Neural crest cell (in vitro differentiated cells): ENCODE measurements at regions not wholly inside any gene's neighbourhood (a gene's known extent, or its start where the extent isn't known, plus 50 kb on each side); places are given as distances from the start of the nearest gene placed in this dataset.

Experiments
- DNase-seq: peaks from one replicate; pipeline ENCODE4 v3.0.0; 2021; ENCODE audit warnings: low read depth, mixed read lengths, low spot score
- H3K27ac Mint-ChIP-seq: one replicate; pipeline ENCODE4 v1.8.0; 2021; ENCODE audit warnings: mild to moderate bottlenecking, mixed read lengths; ENCODE audit not compliant: unreplicated experiment
- H3K27me3 Mint-ChIP-seq: 2 replicates; pipeline ENCODE4 v1.8.0; 2021; ENCODE audit warnings: low read depth, mild to moderate bottlenecking, mixed read lengths
- H3K36me3 Mint-ChIP-seq: 2 replicates; pipeline ENCODE4 v1.8.0; 2021; ENCODE audit warnings: low read depth, mild to moderate bottlenecking, mixed read lengths
- H3K4me1 Mint-ChIP-seq: 2 replicates; pipeline ENCODE4 v1.8.0; 2021; ENCODE audit warnings: mixed read lengths
- H3K4me3 Mint-ChIP-seq: one replicate; pipeline ENCODE4 v1.8.0; 2021; ENCODE audit warnings: mild to moderate bottlenecking, mixed read lengths
- H3K9me3 Mint-ChIP-seq: 2 replicates; pipeline ENCODE4 v1.8.0; 2021; ENCODE audit warnings: mixed read lengths
- CTCF ChIP-seq: fragments of 200-600 bp; sonication (generic); conservative IDR thresholded peaks from 2 replicates; pipeline ENCODE4 v1.5.0; 2021; ENCODE audit warnings: antibody characterized with exemption, mild to moderate bottlenecking

- DNase-seq, result no peak
- Mint-ChIP-seq H3K27ac (no peak overlapping the region), H3K4me1 (peaks cover 2% of the 10 kb centered on the region), H3K36me3 (no peaks in the 10 kb centered on the region), H3K4me3 (no peak overlapping the region), H3K27me3 (no peaks in the 10 kb centered on the region), H3K9me3 (no peaks in the 10 kb centered on the region)
- TF ChIP-seq CTCF, result no peak
Measured at GRCh38 chr11:100561323-100561722, 125.8 kb upstream of the ARHGAP42 start.

DNA sequence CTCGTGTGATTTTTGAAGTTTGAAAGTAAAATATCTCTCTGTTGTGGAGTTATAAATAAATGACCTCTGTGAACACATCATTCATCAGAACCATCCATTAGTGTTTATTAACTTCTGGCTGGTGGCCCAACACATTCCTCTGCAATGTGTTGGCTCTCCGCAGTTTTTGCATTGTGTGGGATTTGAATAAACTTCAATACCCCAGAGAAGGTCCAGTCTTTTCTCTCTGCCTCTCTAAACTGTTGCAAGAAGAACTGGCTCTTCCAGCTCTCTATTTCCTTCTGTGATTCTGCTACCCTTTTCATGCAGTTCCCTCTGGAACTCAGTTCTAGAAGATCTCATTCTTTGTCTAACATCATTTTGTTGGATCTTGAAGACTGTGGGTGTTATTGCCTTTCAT, 125.0 kb upstream of the ARHGAP42 start:
- Mint-ChIP-seq H3K4me1 (no peaks in the 10 kb centered on the region), H3K27ac (no peak overlapping the region), H3K36me3 (no peaks in the 10 kb centered on the region), H3K4me3 (no peak overlapping the region), H3K9me3 (no peaks in the 10 kb centered on the region), H3K27me3 (no peaks in the 10 kb centered on the region)
- no peak for DNase-seq
- no peak for TF ChIP-seq CTCF

DNA sequence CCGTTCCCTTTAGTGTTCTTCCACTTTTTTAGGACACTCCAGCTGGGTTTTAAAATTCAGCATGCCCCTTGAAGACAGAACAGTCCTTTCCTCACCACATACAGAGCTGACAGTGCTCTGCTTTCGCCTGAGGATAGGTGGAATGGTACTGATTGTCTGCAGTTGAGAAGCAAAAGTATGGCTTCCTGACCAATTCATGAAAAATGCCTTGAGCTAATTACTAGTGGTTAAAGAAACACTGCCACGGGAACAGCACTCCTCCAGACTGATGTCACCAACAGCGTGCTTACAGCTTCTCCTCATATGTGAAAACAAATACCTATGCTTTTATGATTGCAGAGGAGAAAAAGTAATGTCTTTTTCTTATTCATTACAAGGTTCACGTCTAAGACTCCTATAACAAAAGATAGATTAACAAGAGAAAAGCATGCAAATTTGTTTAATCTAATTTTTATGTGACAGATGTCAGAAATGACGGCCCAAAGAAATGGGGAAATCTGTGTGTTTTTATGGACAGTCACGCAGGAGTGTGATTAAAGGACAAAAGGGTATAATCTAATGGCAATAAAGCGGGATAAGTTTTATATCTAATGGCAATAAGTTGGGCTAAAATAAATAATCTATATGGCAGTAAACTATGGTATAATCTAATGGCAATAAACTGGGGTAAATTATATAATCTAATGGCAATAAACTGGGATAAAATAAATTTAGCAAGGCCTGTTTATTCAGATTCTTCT, 123.4 kb upstream of the ARHGAP42 start:
- Mint-ChIP-seq H3K36me3 (no peaks in the 10 kb centered on the region), H3K4me3 (no peak overlapping the region), H3K4me1 (no peaks in the 10 kb centered on the region), H3K9me3 (no peaks in the 10 kb centered on the region), H3K27ac (no peak overlapping the region), H3K27me3 (no peaks in the 10 kb centered on the region)
- no peak for TF ChIP-seq CTCF
- no peak for DNase-seq

GRCh38 chr11:100573911-100574513, 113.1 kb upstream of the ARHGAP42 start:
- Mint-ChIP-seq H3K4me1 (peaks cover 5% of the 10 kb centered on the region), H3K4me3 (no peak overlapping the region), H3K9me3 (no peaks in the 10 kb centered on the region), H3K36me3 (no peaks in the 10 kb centered on the region), H3K27me3 (no peaks in the 10 kb centered on the region), H3K27ac (no peak overlapping the region)
- DNase-seq, result no peak
- no peak for TF ChIP-seq CTCF

GRCh38 chr11:100574894-100575769, 112.0 kb upstream of the ARHGAP42 start:
- no peaks in the 10 kb centered on the region for H3K9me3 Mint-ChIP-seq
- no peaks in the 10 kb centered on the region for H3K36me3 Mint-ChIP-seq
- H3K27ac Mint-ChIP-seq, result no peak overlapping the region
- H3K4me3 Mint-ChIP-seq, result no peak overlapping the region
- TF ChIP-seq CTCF, result peak; percentile 67
- H3K4me1 Mint-ChIP-seq, result peaks cover 5% of the 10 kb centered on the region
- no peak for DNase-seq
- H3K27me3 Mint-ChIP-seq, result no peaks in the 10 kb centered on the region
